Epidermal melanocyte (primary cell): ENCODE measurements at regions not wholly inside any gene's neighbourhood (a gene's known extent, or its start where the extent isn't known, plus 50 kb on each side); places are given as distances from the start of the nearest gene placed in this dataset.

Source experiments
- DNase-seq: peaks from one replicate; pipeline ENCODE4 v3.0.0; 2011; ENCODE audit warnings: low spot score; ENCODE audit not compliant: insufficient read length

DNA sequence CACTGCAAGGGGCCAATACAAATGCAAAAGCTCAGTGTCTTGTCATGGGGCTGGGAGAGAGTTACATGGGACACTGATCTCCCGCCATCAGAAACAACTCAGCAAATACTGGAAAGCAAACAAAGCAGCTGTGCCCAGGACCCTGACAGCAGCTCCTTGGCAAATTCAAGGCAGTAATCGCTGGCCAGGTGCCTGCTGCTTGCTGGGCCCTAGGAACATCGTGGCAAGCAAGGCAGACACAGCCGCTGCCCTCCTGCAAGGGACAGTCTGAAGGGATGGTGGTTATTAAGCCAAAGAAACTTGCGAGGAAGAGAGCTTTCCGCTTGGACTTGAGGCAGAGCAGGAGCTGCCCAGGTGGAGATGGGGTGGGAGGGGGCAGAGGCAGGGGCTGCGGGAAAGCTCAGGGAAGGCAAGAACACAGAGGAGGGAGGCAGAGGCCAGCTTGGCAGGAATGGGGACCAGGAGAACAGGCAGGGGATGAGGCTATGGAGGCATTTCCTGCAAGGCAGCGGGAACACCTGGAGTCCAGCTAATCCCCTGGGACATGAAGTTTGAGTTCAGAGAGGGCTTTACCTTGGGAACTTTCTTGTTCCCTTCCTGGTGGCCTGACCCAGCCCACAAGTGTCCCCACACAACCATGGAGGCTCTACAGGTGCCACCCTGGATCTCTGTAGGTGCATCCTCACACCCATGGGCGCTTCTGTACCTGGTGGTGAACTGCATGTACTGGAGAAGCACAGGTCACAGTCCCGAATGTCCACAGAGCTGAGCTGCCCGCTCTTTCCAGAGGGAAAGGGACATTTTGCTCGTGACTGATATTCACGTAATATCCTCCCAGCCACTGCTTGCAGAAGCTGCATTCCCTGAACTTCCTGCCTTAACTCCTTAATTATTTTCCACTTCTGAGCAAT is 78.7 kb upstream of the ATP2B2 start:
- DNase-seq, result no peak

DNA sequence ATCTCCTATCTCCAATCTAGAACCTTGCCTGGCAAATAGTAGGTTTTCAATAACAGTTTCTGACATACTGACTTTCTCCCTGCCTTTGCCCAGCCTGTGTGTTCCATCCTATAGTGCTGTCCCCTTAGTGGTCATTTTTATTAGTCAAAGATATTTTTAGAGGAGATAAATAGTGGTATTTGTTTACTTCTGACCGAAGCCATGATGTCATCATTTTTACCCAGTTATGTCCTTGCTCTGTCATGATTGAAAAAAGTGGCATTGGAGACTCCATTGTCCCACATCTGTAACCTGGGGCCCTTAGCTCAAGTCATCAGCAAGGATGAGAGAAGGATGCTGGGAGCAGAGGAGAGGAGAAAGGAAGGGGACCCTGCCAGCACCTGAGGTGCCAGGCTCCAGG is 80.6 kb upstream of the ATP2B2 start:
- DNase-seq, result no peak

DNA sequence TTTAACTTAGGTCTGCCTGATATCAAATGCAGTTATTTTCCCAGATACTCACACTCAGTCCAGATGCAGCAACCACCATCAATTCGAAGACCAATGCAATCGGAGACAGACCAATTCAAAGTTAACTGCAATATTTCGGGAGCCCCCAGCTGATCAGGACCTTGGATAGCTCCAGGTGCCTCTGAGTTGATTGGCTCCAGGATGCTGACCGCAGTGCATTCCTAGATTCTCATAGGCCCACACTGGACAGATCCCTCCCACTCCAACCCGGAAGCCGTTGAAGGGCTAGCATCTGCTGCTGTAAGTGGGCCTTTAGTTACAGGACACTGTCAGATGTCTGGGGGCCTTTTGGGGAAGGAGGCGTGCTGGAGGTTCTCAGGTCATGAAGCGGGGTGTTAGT is 89.5 kb upstream of the ATP2B2 start:
- DNase-seq, result no peak

DNA sequence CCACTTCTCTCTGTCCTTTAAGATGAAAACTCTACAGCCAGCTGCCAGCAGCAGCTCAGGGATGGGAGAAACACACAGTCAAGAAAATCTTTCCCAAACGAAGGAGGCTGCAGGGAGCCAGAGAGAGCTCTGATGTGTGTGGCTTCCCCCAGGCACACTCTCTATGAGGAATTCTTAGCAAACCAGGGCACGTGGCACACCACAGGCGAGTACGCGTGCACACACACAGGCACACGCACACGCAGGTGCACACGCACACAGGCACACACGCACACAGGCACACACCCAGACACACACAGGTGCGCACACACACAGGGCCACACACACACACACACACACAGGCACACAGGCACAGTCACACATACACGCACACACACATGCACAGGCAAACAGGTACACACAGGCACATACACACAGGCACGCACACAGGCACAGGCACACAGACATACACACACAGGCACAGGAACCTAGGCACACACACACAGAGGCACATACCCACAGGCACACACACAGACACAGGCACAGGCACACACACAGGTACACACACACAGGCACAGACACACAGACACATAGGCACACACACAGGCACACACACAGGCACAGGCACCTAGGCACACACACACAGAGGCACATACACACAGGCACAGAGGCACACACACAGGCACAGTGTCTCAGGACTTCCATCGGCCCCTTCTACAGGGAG is 91.5 kb upstream of the ATP2B2 start:
- no peak for DNase-seq

DNA sequence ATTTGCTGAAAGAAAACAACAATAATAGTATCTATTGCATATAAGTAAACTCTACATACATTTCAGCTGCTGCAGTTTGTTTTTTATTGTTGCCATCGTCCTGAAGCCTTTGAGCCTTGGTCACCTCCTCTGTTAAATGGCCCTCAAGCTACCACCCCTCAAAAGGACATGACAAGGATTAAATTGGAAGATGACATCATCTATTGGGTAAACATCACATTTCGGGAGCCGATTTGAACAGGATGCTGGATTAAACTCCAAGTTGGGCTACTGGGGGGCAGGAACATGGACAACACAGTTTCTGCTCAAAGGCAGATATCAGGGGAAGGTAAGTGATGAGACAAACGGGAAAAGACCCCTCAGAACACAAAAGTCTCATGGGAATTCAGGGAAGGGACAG is 92.3 kb upstream of the ATP2B2 start:
- DNase-seq, result no peak

DNA sequence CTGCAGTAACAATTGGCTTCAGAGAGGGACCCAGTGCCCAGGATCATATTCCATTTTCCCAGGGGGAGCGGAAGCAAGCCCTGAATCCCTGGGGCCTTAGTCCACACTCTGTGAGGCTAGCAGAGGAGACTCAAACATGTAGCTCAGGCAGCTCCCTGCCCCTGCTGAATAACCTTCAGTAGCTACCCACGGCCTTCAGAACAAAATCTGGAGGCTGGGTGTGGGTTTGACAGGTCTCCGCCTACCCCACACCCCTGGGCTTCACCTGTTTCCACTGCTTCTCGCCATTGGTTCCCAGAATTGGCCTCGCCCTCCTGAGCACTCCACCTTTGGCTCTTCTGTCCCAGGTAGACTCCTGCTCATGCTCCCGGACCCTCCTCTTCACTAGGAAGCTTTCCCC is 93.6 kb upstream of the ATP2B2 start:
- no peak for DNase-seq

DNA sequence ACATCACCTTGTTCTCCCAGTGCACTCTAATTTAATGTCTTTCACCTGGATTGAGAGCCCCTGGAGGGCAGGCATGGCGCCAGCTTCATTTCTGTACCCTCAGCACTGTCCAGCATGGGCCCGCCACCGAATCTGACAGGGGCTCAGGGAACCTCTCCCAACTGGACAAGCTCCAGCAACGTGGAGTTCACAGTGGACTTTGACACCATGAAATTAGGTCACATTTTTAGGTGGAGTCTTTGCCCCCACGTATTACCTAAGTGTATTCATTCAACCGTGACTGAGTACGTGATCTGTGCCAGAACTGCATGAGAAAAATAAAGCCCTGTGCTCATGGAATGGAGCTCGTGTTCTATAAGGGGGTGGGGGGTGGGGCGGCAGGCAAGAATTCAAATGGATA is 94.1 kb upstream of the ATP2B2 start:
- no peak for DNase-seq

DNA sequence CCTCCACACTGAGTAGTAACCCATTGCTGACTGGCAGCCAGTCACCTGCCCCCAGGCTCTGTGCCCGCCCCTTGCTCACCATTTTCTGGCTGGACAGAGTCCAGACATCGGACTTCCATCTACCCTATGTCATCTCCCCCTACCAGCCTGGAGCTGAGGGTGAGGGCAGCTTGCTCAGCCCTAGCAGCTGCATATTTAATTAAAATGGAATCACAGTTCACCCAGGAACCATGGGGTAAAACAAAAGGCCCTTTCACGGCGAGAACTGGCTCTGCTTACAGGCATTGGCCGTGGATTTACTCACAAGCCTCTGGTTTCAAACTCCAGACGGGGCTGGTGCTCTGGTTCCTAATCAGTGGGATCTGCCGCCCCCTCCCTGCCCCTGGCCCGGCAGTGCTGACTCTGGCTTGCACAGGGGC is 94.9 kb upstream of the ATP2B2 start:
- DNase-seq, result no peak

DNA sequence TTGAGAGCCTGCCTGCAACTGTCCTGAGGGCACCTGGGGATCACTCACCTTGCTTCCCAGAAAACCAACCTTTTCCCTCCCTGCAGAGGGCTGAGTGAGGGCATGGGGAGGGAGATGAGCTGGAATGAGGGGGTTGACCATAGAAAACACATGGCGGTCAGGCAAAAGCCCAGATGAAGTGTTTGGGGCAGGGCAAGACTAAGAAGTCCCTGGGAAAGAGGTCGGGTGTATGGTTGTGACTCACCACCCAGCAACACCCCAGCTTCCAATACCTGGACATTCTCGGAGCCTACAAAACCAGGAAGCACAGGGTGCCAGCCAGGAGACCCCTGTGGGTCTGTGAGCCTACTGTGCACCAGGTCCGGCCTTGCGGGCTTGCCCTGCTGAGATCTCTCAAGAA is 95.3 kb upstream of the ATP2B2 start:
- DNase-seq, result no peak

DNA sequence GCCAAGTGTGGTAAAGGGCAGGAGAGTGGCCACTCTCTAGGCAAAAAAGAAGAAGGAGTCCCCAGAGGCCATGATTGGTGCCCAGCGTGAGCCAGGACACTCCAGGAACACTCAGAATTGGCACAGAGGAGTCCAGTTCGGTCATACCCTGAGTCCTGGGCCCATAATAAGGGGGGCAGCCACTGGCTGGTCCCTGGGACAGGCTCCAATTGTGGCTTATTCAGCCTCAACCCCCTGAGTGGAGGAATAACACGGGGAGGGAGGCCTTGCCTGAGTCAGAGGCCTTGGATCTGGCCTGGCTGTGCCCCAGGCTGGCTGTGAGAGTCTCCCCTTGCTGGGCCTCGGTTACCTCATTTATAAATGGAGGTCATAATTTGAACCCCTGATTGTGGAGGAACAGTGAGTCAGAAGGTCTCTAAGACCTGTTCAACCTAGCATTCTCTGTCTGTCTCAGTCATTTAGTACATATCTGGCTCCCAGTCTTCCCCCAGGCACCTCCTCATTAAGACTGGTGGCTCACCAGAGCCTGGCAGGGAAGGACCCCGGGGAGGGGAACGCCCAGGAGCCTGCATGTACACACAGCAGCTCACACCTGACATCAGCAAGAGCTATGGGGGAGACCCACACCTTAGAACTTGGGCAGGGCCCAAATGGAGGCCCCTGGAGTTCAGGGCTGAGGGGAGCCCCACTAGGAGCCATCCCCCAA is 95.9 kb upstream of the ATP2B2 start:
- DNase-seq, result no peak

DNA sequence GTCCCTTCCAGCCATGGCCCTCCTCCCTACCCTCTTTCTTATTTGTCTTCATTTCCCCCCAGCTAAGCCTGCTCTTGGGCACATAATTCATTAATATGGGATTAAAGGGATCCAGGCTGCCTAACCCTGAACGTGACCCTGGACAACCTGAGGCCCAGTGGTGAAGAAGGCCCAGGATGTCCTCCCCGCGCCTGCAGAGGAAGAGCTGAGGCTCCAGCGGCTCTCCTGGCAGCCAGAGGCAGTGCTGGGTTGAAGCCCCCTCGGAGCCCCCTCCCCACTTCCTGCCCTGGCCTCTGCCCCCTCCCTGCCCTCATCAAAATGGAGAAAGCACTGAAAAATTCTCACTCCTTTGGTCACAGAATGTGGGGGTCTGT is 96.5 kb upstream of the ATP2B2 start:
- no peak for DNase-seq

DNA sequence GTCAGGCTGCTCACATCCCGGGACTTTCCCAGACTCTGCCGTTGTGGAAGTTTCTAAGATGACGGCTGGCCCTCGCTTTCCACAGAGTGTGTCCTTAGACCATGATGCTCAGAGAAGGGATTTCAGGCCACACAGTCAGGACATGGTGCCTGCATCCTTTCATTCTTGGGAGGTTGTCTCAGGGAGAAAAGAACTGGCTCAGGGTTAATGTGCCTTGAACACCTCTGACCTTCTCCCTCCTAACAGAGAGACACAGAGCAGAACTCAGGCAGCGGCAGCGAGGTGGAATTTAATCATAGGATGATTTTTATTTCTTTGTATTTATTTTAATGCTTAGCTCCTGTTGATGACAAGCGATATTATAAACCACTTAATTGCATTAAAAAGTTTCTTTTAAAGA is 96.9 kb upstream of the ATP2B2 start:
- no peak for DNase-seq

DNA sequence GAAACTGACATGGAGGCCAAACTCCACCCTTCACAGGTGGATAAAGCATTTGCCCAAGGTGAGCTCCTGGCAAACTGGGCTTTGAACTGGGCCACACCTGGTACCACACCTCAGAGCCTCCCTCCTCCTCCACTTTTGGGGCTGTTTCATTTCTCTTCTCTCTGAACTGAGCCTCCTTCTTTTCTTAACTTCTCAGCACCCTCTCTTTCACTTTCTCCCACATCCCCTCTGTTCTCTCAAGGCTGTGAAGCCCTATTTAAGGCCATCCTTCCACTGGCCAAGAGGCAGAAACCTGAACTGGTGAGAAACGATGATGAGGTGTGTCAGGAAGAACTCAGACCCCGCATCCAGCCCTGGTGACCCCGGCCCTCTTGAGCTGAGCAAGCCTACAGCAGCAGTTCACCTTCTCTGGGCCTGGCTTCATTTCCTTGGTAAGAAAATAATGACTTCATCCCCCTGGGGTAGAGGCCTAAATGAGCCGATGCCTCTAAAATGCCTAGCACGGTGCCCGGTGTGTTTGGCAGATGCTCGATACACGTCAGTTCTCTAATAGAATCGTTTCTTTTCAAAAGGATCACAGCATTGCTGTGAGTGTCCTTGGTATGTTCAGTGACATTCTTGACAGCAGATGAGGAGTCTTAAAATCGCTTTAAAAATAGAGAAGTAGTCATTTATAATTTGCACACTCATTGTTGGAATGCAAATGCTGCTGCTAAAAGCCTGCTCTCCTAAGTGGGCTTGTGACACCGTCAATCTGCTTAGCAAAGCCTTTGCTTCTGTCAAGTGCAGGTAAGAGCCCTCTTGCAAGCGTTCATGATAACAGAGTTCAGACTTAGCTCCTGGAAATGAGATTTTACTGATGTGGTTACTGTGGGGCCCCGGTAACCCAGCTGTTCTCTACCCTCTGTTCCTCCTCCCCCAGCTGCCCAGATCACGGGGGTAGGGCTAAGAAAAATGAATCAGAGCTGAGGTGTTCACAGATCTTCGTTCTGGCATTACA is 97.7 kb upstream of the ATP2B2 start:
- DNase-seq, result no peak

DNA sequence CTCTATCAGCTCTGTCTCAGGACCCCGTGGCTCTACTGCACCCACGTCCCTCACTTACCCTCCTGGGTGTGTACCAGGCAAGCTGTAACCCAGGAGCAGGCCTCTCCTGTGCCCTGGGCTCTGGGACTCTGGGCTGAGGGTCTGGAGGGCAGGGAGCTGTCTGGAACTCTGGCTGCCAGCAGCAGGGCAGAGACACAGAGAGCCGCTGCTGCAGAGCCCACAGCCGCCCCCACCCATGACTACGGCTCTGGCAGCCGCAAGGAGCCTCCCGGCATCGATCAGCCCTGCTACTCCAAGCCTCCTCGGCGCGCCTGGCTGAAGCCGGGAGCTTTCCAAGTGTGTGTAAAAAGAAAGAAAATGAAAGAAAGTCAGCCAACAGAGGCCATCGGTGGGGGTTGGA is 103.7 kb upstream of the ATP2B2 start:
- DNase-seq, result no peak

DNA sequence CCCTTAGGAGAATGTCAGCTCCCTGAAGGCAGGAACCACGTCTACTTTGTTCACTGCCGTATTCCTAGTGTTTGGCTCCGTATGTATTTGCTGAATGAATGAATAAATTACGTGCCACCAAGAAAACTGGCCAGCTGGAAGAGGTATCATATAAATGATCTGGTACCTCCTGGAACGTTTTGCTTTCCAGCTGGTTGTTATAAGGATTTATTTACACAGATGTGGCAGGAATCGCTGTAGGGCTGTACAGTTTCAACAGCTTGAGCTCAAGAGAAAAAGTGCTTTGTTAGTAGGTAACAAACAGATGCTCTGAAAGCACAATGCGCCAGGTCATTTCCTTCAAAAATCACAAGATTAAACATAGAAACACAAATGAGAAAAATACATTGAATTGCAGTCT is 108.8 kb upstream of the ATP2B2 start:
- DNase-seq, result no peak

DNA sequence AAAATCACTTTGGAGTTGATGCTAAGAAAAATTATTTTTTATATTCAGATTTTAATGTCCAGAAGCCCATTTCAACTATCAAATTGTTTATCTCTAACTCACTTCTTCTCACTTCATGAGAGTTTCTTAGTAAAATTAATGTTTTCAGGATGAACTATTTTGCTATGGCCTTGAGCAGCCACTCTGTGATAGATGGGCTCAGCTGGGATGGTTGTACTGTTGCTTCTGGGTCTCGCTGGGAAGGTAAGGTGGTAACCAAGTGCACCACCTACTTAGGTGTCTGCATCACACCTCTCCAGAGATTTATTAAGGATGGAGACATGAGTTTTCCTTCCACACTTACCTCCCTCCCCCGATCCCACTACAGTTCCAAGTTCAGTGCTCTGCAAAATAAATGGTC is 110.3 kb upstream of the ATP2B2 start:
- no peak for DNase-seq

DNA sequence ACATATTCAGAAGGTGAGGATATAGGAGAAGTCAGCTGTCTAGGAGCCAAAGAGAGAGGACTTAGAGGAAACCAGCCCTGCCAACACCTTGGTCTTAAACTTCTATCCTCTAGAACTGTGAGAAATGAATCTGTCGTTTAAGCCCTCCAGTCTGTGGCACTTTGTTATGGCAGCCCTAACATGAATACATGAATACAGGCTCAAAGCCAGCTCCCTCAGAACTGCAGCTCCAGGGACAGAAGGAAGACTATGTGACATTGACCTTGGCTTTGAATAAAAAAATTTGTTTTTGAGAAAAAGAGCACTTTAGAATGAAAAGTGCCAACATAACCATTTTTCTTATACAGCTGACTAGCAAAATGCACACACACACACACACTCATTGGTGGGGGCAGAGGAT is 110.9 kb upstream of the ATP2B2 start:
- no peak for DNase-seq

DNA sequence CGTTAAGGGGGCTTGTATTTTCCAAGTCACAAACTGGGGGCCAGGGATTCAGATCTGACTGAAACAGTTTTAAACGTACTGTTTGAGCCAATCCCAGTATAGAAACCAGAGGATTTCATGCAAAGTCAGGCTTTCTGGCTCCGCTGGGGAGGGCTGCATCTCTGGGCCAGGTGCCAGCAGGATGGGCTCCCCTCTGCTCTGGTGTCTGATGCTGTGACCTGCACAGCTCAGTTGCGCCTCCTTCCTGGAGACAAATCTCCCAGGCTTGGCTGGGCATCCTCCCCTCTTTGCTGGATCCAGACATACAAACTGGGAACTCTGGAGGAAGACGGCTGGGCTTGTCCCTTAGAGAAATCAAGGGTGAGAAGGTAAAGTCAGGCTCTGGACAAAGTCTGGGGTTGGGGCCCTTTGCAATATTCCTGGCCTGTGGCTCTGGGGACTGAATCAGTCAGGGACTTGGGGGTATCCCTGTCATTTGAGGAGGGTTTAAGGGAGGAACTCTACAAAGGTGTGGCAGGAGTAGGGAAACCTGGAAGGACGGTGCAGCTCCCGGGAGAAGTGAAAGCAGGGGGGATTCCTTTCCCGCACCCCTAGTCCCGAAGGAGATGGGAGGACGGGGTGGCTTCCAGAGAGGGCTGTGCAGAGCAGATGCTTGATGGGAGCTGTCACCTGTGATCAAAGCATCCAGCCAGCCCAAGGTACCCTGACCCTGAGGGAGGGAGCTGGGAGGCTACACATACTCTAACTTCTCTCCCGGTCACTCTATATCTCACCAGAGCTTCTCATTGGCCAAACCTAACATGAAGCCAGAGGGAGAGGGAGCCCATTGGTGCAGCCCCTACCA is 114.8 kb upstream of the ATP2B2 start:
- DNase-seq, result no peak

DNA sequence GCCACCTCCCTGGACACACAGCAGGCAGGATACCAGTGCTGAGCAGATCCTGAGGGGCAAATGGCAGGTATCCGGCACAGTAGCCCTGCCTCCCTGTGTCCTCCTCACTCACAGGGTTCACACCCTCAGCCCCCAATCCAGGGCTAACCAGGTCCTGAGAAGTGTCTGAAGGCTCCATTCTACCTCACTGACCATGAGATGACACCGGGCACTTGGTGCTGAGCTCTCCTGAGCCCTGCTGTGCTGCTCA is 115.4 kb upstream of the ATP2B2 start:
- DNase-seq, result no peak

DNA sequence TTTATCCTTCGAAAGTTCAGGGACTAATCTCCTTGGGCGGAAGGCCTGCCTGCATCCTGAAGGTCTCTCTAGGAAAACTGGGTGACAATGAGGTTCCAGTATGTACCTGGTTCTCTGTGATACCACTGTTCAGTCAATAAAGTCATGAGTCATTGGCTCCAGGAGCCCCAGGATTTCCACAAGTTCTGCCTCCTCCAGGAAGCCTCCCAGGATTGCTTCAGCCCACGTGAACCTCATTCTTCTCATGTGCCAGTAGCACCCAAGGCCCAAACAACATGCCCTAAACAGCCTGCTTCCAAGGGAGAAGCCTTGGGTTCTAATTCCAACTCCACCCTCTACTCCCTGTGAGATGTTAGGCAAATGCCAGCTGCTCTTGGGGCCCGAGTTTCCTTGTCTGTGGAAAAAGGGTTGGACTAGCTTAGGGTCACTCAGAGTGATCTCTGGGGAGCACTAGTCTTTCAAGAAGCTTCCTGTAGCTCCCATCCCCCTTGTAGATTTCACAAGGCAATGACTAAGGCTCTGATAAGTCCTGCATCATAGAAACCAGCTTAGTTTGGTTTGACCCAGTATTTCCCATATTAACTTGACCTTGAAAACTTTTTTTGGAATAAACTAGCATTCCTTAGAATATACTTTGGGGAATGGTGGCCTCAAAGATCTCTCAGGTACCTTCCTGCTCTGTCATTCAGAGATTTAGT is 118.3 kb upstream of the ATP2B2 start:
- DNase-seq, result no peak
